Spinal cord (tissue), 9 donors: ENCODE measurements at regions not wholly inside any gene's neighbourhood (a gene's known extent, or its start where the extent isn't known, plus 50 kb on each side); places are given as distances from the start of the nearest gene placed in this dataset.
A peak's percentile ranks its signal among the peaks of the same experiment; 100 is the strongest.

Experiments
- DNase-seq, 6 donors: peaks; one replicate each; pipeline versions ENCODE4 v3.0.0 to v3.0.0-alpha.2; 2013 to 2015; ENCODE audit warnings: low spot score in 6 of 6, low read depth in 4 of 6
- H3K27ac ChIP-seq: one replicate; pipeline ENCODE4 v1.5.1; 2013; ENCODE audit warnings: low read depth, low read length, control low read depth
- H3K27me3 ChIP-seq: one replicate; pipeline ENCODE4 v1.6.1; 2013; ENCODE audit warnings: low read length; ENCODE audit not compliant: control insufficient read depth, insufficient read depth
- H3K36me3 ChIP-seq: one replicate; pipeline ENCODE4 v1.6.1; 2013; ENCODE audit warnings: low read length; ENCODE audit not compliant: control insufficient read depth, insufficient read depth
- H3K4me1 ChIP-seq: one replicate; pipeline ENCODE4 v1.6.1; 2013; ENCODE audit warnings: low read length; ENCODE audit not compliant: control insufficient read depth, insufficient read depth
- H3K4me3 ChIP-seq: one replicate; pipeline ENCODE4 v1.5.1; 2013; ENCODE audit warnings: low read depth, low read length, control low read depth
- H3K9me3 ChIP-seq: one replicate; pipeline ENCODE4 v1.6.1; 2013; ENCODE audit warnings: low read length; ENCODE audit not compliant: control insufficient read depth, insufficient read depth
- WGBS: methylation state at CpG from one replicate; pipeline ENCODE4 v1.1.5; 2013; ENCODE audit warnings: missing lambda C conversion rate; ENCODE audit not compliant: insufficient coverage; 5-methylcytosine and 5-hydroxymethylcytosine counted together
- donor health status: healthy.

- no peak overlapping the region for H3K4me3 ChIP-seq
- no peak overlapping the region for H3K27ac ChIP-seq
- no peaks in the 10 kb centered on the region for H3K36me3 ChIP-seq
- H3K27me3 ChIP-seq, result no peaks in the 10 kb centered on the region
- H3K9me3 ChIP-seq, result no peaks in the 10 kb centered on the region
- DNase-seq, result no peak
- WGBS, result no CpG with 5 or more reads among the region's 6 CpGs
- peaks cover under 1% of the 10 kb centered on the region for H3K4me1 ChIP-seq
Observed at GRCh38 chr10:3510741-3511140, 274.3 kb downstream of the KLF6 start.

GRCh38 chr10:3509355-3509754 lies 275.7 kb downstream of the KLF6 start:
- Histone ChIP-seq H3K27ac (no peak overlapping the region), H3K4me1 (no peaks in the 10 kb centered on the region), H3K36me3 (no peaks in the 10 kb centered on the region), H3K27me3 (no peaks in the 10 kb centered on the region), H3K9me3 (no peaks in the 10 kb centered on the region), H3K4me3 (no peak overlapping the region)
- 82% methylated on average over 3 of the region's 3 CpGs for WGBS
- no peak for DNase-seq

- Histone ChIP-seq H3K4me1 (peaks cover 11% of the 10 kb centered on the region), H3K27ac (no peak overlapping the region)
Observed at GRCh38 chr10:3503299-3503698, 281.7 kb downstream of the KLF6 start.

GRCh38 chr10:3502673-3503072 lies 282.3 kb downstream of the KLF6 start:
- Histone ChIP-seq H3K27me3 (no peaks in the 10 kb centered on the region), H3K4me1 (peaks cover 11% of the 10 kb centered on the region), H3K9me3 (no peaks in the 10 kb centered on the region), H3K36me3 (no peaks in the 10 kb centered on the region), H3K27ac (peak overlapping the region; percentile 83), H3K4me3 (no peak overlapping the region)
- DNase-seq, result no peak
- WGBS, result 73% methylated on average over 5 of the region's 6 CpGs

More at GRCh38 chr10:3503299-3503698, 281.7 kb downstream of the KLF6 start:
- Histone ChIP-seq H3K36me3 (no peaks in the 10 kb centered on the region), H3K4me3 (no peak overlapping the region), H3K9me3 (no peaks in the 10 kb centered on the region), H3K27me3 (no peaks in the 10 kb centered on the region)
- 87% methylated on average over 12 of the region's 13 CpGs for WGBS
- no peak for DNase-seq

GRCh38 chr10:3500408-3500856 lies 284.6 kb downstream of the KLF6 start:
- H3K9me3 ChIP-seq, result no peaks in the 10 kb centered on the region
- WGBS, result 21% methylated on average over 15 of the region's 15 CpGs
- H3K4me3 ChIP-seq, result no peak overlapping the region
- H3K27me3 ChIP-seq, result no peaks in the 10 kb centered on the region
- H3K27ac ChIP-seq, result peak overlapping the region; percentile 83
- H3K4me1 ChIP-seq, result peaks cover 11% of the 10 kb centered on the region
- no peaks in the 10 kb centered on the region for H3K36me3 ChIP-seq
- peak; percentile 62 to 94 (median 78) for DNase-seq

GRCh38 chr10:3499120-3499519 lies 285.9 kb downstream of the KLF6 start:
- WGBS, result no CpG with 5 or more reads among the region's 4 CpGs

GRCh38 chr10:3497581-3497980 lies 287.4 kb downstream of the KLF6 start:
- Histone ChIP-seq H3K27ac (no peak overlapping the region), H3K4me3 (no peak overlapping the region), H3K27me3 (no peaks in the 10 kb centered on the region), H3K4me1 (peaks cover 11% of the 10 kb centered on the region), H3K9me3 (no peaks in the 10 kb centered on the region), H3K36me3 (no peaks in the 10 kb centered on the region)
- WGBS, result no CpG with 5 or more reads among the region's 7 CpGs
- no peak for DNase-seq

More at GRCh38 chr10:3499120-3499519, 285.9 kb downstream of the KLF6 start:
- H3K36me3 ChIP-seq, result no peaks in the 10 kb centered on the region
- no peak for DNase-seq
- no peaks in the 10 kb centered on the region for H3K9me3 ChIP-seq
- H3K27ac ChIP-seq, result no peak overlapping the region
- H3K4me1 ChIP-seq, result peaks cover 11% of the 10 kb centered on the region
- no peak overlapping the region for H3K4me3 ChIP-seq
- H3K27me3 ChIP-seq, result no peaks in the 10 kb centered on the region

- 92% methylated on average over 7 of the region's 7 CpGs for WGBS
- no peak overlapping the region for H3K4me3 ChIP-seq
- no peak for DNase-seq
- H3K27me3 ChIP-seq, result no peaks in the 10 kb centered on the region
- no peaks in the 10 kb centered on the region for H3K9me3 ChIP-seq
- H3K36me3 ChIP-seq, result no peaks in the 10 kb centered on the region
- H3K27ac ChIP-seq, result no peak overlapping the region
- peaks cover 8% of the 10 kb centered on the region for H3K4me1 ChIP-seq
Observed at GRCh38 chr10:3496138-3496537, 288.9 kb downstream of the KLF6 start.

GRCh38 chr10:3495281-3495680 lies 289.7 kb downstream of the KLF6 start:
- no peak overlapping the region for H3K4me3 ChIP-seq
- 75% methylated on average over 4 of the region's 6 CpGs for WGBS
- no peak for DNase-seq
- H3K36me3 ChIP-seq, result no peaks in the 10 kb centered on the region
- no peaks in the 10 kb centered on the region for H3K9me3 ChIP-seq
- H3K4me1 ChIP-seq, result peaks cover 2% of the 10 kb centered on the region
- no peak overlapping the region for H3K27ac ChIP-seq
- H3K27me3 ChIP-seq, result no peaks in the 10 kb centered on the region

- no peak overlapping the region for H3K4me3 ChIP-seq
- H3K9me3 ChIP-seq, result no peaks in the 10 kb centered on the region
- H3K27ac ChIP-seq, result no peak overlapping the region
- no peaks in the 10 kb centered on the region for H3K4me1 ChIP-seq
- no peak for DNase-seq
- no peaks in the 10 kb centered on the region for H3K36me3 ChIP-seq
- no peaks in the 10 kb centered on the region for H3K27me3 ChIP-seq
- 87% methylated on average over 5 of the region's 11 CpGs for whole genome bisulfite sequencing
Observed at GRCh38 chr10:3494838-3495230, 290.2 kb downstream of the KLF6 start.
